ENCODE measurements at regions not wholly inside any gene's neighbourhood (a gene's known extent, or its start where the extent isn't known, plus 50 kb on each side); places are given as distances from the start of the nearest gene placed in this dataset.

DNA sequence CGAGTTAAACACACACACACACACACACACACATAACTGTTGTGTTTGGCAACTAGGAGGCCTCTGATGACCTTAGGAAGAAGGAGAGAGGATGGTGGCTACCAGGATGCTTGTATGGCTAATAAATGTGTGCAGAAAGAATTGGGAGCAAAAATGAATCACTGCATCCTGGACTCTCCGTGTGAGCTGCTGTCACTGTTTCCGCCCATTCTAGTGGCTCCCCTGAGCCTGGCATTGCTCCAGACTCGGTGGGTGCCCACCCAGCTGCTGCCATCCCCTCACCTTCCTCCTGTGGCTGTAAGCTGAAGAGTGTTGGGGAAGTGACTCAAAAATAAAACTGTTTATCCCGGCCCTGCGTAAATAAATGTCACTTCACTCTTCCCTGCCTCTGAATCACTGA lies 149.5 kb upstream of the MINDY3 start:
- no peak for TF ChIP-seq EZH2phosphoT487 (IDR thresholded peaks at IDR 0.05; ENCODE audit: low read depth, severe bottlenecking, unreplicated experiment)
- no peaks in the 10 kb centered on the region for H4K20me1 ChIP-seq (ENCODE audit: insufficient read depth, poor library complexity, severe bottlenecking)
- H3K9me2 ChIP-seq (replicated peaks; ENCODE audit: insufficient read depth), result no peaks in the 10 kb centered on the region
- WGBS (ENCODE audit: low lambda C conversion rate, missing lambda C conversion rate), result 87% methylated on average over 6 of the region's 6 CpGs
- no peak for DNase-seq (ENCODE audit: low spot score)
- H3K4me2 ChIP-seq, result no peak overlapping the region
- no peak overlapping the region for H3K4me3 ChIP-seq
- no peak overlapping the region for H2AFZ ChIP-seq
- H3K27me3 ChIP-seq, result no peaks in the 10 kb centered on the region
- H3K27ac ChIP-seq, result no peak overlapping the region
- H3K9me3 ChIP-seq (ENCODE audit: low read depth), result no peaks in the 10 kb centered on the region
- H3K79me2 ChIP-seq, result no peaks in the 10 kb centered on the region
- H3K36me3 ChIP-seq (replicated peaks; ENCODE audit: insufficient read depth, low read depth), result no peaks in the 10 kb centered on the region
- H3K4me1 ChIP-seq (ENCODE audit: insufficient read depth), result no peaks in the 10 kb centered on the region

- H3K4me2 ChIP-seq, result no peak overlapping the region
- H3K9me2 ChIP-seq (replicated peaks; ENCODE audit: insufficient read depth), result no peaks in the 10 kb centered on the region
- DNase-seq (ENCODE audit: low spot score), result no peak
- no peaks in the 10 kb centered on the region for H3K4me1 ChIP-seq (ENCODE audit: insufficient read depth)
- no peak overlapping the region for H2AFZ ChIP-seq
- H3K27ac ChIP-seq, result no peak overlapping the region
- no peaks in the 10 kb centered on the region for H3K36me3 ChIP-seq (replicated peaks; ENCODE audit: insufficient read depth, low read depth)
- no peaks in the 10 kb centered on the region for H3K27me3 ChIP-seq
- TF ChIP-seq EZH2 (IDR thresholded peaks at IDR 0.05; ENCODE audit: borderline replicate concordance) (no peak), CTCF (IDR thresholded peaks at IDR 0.05; ENCODE audit: poor library complexity) (no peak), EZH2phosphoT487 (IDR thresholded peaks at IDR 0.05; ENCODE audit: low read depth, severe bottlenecking, unreplicated experiment) (no peak)
- no peak overlapping the region for H3K4me3 ChIP-seq
- H4K20me1 ChIP-seq (ENCODE audit: insufficient read depth, poor library complexity, severe bottlenecking), result no peaks in the 10 kb centered on the region
- no peaks in the 10 kb centered on the region for H3K9me3 ChIP-seq (ENCODE audit: low read depth)
- no peaks in the 10 kb centered on the region for H3K79me2 ChIP-seq
Observed at GRCh38 chr10:16011548-16011947, 151.2 kb upstream of the MINDY3 start.

GRCh38 chr10:16014469-16014868 lies 154.2 kb upstream of the MINDY3 start:
- no peaks in the 10 kb centered on the region for H4K20me1 ChIP-seq (ENCODE audit: insufficient read depth, poor library complexity, severe bottlenecking)
- H3K4me1 ChIP-seq (ENCODE audit: insufficient read depth), result no peaks in the 10 kb centered on the region
- H3K36me3 ChIP-seq (replicated peaks; ENCODE audit: insufficient read depth, low read depth), result no peaks in the 10 kb centered on the region
- H3K9me2 ChIP-seq (replicated peaks; ENCODE audit: insufficient read depth), result no peaks in the 10 kb centered on the region
- no peaks in the 10 kb centered on the region for H3K79me2 ChIP-seq
- H2AFZ ChIP-seq, result no peak overlapping the region
- H3K9me3 ChIP-seq (ENCODE audit: low read depth), result no peaks in the 10 kb centered on the region
- no peak for TF ChIP-seq CTCF (IDR thresholded peaks at IDR 0.05; ENCODE audit: poor library complexity)
- no peak for TF ChIP-seq EZH2phosphoT487 (IDR thresholded peaks at IDR 0.05; ENCODE audit: low read depth, severe bottlenecking, unreplicated experiment)
- no peak for TF ChIP-seq EZH2 (IDR thresholded peaks at IDR 0.05; ENCODE audit: borderline replicate concordance)
- no peak overlapping the region for H3K4me2 ChIP-seq
- H3K27me3 ChIP-seq, result no peaks in the 10 kb centered on the region
- DNase-seq (ENCODE audit: low spot score), result no peak
- WGBS (ENCODE audit: low lambda C conversion rate, missing lambda C conversion rate), result 68% methylated on average over 3 of the region's 3 CpGs
- H3K27ac ChIP-seq, result no peak overlapping the region
- no peak overlapping the region for H3K4me3 ChIP-seq

- Histone ChIP-seq H2AFZ (no peak overlapping the region), H3K79me2 (no peaks in the 10 kb centered on the region), H3K36me3 (replicated peaks; ENCODE audit: insufficient read depth, low read depth) (no peaks in the 10 kb centered on the region), H3K27ac (no peak overlapping the region), H3K9me2 (replicated peaks; ENCODE audit: insufficient read depth) (no peaks in the 10 kb centered on the region), H3K4me1 (ENCODE audit: insufficient read depth) (no peaks in the 10 kb centered on the region), H3K4me3 (no peak overlapping the region), H3K27me3 (no peaks in the 10 kb centered on the region), H4K20me1 (ENCODE audit: insufficient read depth, poor library complexity, severe bottlenecking) (no peaks in the 10 kb centered on the region), H3K4me2 (no peak overlapping the region), H3K9me3 (ENCODE audit: low read depth) (peaks cover 9% of the 10 kb centered on the region)
- 72% methylated on average over 4 of the region's 4 CpGs for WGBS (ENCODE audit: low lambda C conversion rate, missing lambda C conversion rate)
- DNase-seq (ENCODE audit: low spot score), result no peak
- TF ChIP-seq EZH2 (IDR thresholded peaks at IDR 0.05; ENCODE audit: borderline replicate concordance), result no peak
- TF ChIP-seq CTCF (IDR thresholded peaks at IDR 0.05; ENCODE audit: poor library complexity), result no peak
- TF ChIP-seq EZH2phosphoT487 (IDR thresholded peaks at IDR 0.05; ENCODE audit: low read depth, severe bottlenecking, unreplicated experiment), result no peak
Observed at GRCh38 chr10:16016688-16017087, 156.4 kb upstream of the MINDY3 start.

Measured in hepatocyte (in vitro differentiated cells).